ENCODE measurements at regions not wholly inside any gene's neighbourhood (a gene's known extent, or its start where the extent isn't known, plus 50 kb on each side); places are given as distances from the start of the nearest gene placed in this dataset.

DNA sequence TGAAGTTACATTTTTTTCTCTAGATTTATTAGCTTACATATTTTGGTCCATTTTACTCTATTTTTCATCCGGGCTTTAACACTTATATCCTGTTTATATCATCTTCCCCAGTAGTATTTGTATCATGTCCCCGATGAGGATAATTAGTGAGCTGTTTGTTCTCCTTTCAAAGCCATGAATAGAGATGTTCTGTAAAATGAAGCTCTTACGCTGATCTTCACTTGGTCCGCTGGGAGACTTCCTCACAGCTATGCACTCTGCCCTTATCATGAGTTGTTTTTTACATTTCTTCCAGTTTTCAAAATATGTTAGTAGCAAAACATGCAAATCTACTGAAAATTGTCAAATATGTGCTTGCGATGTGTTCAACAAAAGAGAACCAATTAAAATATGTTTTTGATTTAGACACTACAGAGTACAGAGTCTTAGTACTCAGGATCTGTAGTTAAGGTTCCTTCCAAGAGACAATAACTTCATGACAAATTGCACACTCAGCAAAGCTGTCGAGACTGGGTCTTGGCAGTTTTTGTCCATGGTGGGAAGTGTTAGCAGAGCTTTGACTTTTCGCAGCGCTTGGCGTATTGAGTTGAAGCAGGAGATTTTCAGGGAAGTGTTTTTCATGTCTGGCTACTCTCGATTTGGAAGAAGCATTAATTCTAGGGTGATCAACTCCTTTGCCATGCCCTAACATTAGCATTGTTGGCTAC is 292.0 kb upstream of the ADAMTS5 start:
- TF ChIP-seq, protein P1, sequence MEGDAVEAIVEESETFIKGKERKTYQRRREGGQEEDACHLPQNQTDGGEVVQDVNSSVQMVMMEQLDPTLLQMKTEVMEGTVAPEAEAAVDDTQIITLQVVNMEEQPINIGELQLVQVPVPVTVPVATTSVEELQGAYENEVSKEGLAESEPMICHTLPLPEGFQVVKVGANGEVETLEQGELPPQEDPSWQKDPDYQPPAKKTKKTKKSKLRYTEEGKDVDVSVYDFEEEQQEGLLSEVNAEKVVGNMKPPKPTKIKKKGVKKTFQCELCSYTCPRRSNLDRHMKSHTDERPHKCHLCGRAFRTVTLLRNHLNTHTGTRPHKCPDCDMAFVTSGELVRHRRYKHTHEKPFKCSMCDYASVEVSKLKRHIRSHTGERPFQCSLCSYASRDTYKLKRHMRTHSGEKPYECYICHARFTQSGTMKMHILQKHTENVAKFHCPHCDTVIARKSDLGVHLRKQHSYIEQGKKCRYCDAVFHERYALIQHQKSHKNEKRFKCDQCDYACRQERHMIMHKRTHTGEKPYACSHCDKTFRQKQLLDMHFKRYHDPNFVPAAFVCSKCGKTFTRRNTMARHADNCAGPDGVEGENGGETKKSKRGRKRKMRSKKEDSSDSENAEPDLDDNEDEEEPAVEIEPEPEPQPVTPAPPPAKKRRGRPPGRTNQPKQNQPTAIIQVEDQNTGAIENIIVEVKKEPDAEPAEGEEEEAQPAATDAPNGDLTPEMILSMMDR (IDR thresholded peaks at IDR 0.05; ENCODE audit: insufficient read depth, low read depth, low read length, missing control alignments) = no peak

DNA sequence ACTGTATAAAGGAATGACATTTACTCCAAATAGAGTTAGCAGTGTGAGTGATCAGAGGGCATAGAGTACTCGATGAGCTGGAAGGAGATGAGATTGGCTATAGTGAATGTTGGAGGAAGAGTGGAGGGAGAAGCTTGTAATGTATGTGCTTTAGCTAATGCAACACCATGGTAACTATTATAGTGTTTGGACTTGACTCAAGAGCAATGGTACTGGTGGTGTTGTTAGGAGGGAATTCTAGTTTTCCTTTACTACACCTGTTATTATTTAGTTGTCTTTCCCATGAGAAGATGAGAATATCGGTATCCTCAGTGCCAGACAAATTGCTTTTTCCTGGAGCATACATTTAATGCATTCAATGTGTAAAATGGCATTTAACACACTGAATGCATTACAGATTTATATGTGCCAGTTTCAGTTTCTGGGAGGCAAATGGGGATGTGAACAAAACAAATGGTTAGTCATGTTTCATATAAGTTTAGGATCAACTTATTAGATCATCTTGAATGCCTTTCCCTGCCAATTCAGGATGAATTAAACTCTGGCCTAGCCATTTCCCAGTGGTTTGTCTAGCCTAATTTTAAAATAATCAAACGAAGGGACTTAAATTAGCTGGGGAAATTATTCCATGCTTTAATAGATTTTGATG is 291.1 kb upstream of the ADAMTS5 start:
- no peak overlapping the region for H3K4me3 ChIP-seq (ENCODE audit: low read length)
- TF ChIP-seq, protein P1 (IDR thresholded peaks at IDR 0.05; ENCODE audit: insufficient read depth, low read depth, low read length, missing control alignments) = no peak
- no peak for DNase-seq (ENCODE audit: low read depth)

More for the DNA sequence above, 292.0 kb upstream of the ADAMTS5 start:
- H3K4me3 ChIP-seq (ENCODE audit: low read length) = no peak overlapping the region
- DNase-seq (ENCODE audit: low read depth) = no peak

DNA sequence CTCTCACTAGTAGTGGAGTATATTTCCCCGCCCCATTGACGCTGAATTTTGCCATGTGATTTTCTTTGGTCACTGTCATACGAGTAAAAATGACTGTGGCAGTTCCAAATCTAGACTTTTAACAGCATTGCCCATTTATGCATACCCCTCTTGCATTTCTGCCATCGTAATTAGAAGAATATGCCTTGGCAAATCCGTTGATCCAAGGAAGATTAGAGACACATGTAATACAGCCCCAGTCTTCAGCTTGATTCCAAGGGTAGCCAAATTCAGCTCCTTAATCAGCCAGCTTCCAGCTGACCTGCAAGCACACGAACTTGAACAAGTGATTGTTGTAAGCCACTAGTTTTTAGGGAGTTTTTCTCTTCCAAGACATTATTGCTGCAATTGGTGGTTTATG is 290.3 kb upstream of the ADAMTS5 start:
- TF ChIP-seq, protein P1 (IDR thresholded peaks at IDR 0.05; ENCODE audit: insufficient read depth, low read depth, low read length, missing control alignments) = no peak
- no peak overlapping the region for H3K4me3 ChIP-seq (ENCODE audit: low read length)
- DNase-seq (ENCODE audit: low read depth) = no peak

DNA sequence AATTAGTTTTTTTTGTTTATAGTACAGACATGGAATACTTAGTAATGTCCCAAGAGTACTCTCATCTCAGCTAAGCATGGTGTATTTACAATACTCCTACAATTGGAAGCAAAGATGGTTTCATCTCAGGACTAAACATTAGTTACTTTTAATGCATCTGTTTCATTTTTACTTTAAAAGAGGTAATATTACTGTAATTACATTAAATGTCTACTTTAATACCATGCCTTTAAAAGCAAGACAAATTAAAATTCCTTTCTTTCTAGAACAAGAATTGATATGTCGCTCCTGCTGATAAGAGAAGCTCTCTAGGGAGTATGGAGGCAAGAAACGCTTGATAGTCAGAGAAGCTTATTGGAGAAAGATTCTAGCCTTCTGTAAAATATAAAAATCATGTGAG is 284.9 kb upstream of the ADAMTS5 start:
- DNase-seq (ENCODE audit: low read depth) = no peak
- no peak overlapping the region for H3K4me3 ChIP-seq (ENCODE audit: low read length)
- TF ChIP-seq, protein P1 (IDR thresholded peaks at IDR 0.05; ENCODE audit: insufficient read depth, low read depth, low read length, missing control alignments) = no peak

DNA sequence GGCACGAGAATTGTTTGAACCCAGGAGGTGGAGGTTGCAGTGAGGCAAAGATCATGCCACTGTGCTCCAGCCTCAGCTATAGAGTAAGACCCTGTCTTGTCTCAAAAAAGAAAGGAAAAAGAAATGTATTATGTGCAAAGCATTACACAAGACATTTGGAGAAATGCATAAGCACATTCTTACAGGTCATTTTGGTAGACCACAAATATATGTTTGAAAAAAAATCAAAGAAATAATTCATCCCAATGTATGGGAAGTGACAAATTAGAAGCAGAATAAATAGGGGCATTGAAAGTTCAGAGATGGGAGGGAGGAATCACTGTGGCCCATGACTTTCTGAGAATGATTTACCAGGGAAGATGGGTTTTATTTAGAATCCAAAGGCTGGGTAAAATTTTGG is 283.5 kb upstream of the ADAMTS5 start:
- no peak overlapping the region for H3K4me3 ChIP-seq (ENCODE audit: low read length)
- TF ChIP-seq, protein P1 (IDR thresholded peaks at IDR 0.05; ENCODE audit: insufficient read depth, low read depth, low read length, missing control alignments) = no peak
- DNase-seq (ENCODE audit: low read depth) = no peak

DNA sequence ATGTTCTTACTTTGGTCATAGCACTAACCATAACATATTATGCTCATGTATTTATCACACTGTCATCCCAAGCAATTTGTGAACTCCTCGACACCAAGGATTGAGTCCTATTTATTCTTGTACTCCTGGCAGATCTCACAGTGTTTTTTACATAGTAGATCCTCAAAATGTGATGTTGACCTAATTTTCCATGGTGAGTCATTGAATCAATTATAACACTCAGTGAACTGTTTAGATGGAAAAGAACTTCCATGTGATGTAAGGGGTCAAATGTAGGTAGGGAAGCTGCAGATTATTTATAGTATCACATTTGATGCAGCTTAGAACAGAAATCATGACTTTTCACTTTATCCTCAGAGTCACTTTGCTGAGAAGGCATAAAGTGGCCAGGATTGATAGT is 281.9 kb upstream of the ADAMTS5 start:
- no peak overlapping the region for H3K4me3 ChIP-seq (ENCODE audit: low read length)
- no peak for DNase-seq (ENCODE audit: low read depth)
- TF ChIP-seq, protein P1 (IDR thresholded peaks at IDR 0.05; ENCODE audit: insufficient read depth, low read depth, low read length, missing control alignments) = no peak
